OCI-M2 (cell line): ENCODE measurements at regions not wholly inside any gene's neighbourhood (a gene's known extent, or its start where the extent isn't known, plus 50 kb on each side); places are given as distances from the start of the nearest gene placed in this dataset.

ENCODE experiments used
- DNase-seq: peaks from one replicate; lab custom pipeline; 2025; ENCODE audit not compliant: unreplicated experiment; lab: John Stamatoyannopoulos, UW

- DNase-seq: no peak
These were observed 310.6 kb downstream of the PABPC4L start for GRCh38 chr4:133891011-133891410.

GRCh38 chr4:133887723-133888122 lies 313.9 kb downstream of the PABPC4L start:
- no peak for DNase-seq

- DNase-seq: no peak
These were observed 332.1 kb downstream of the PABPC4L start for GRCh38 chr4:133869486-133869885.

- no peak for DNase-seq
These were observed 332.7 kb downstream of the PABPC4L start for GRCh38 chr4:133868856-133869255.

GRCh38 chr4:133866328-133866699 lies 335.3 kb downstream of the PABPC4L start:
- no peak for DNase-seq

GRCh38 chr4:133865612-133866327 lies 335.8 kb downstream of the PABPC4L start:
- no peak for DNase-seq

GRCh38 chr4:133863153-133863552 lies 338.4 kb downstream of the PABPC4L start:
- no peak for DNase-seq

GRCh38 chr4:133856731-133857355 lies 344.7 kb downstream of the PABPC4L start:
- DNase-seq: no peak

- no peak for DNase-seq
These were observed 346.6 kb downstream of the PABPC4L start for GRCh38 chr4:133855001-133855400.

GRCh38 chr4:133839326-133839725 lies 362.3 kb downstream of the PABPC4L start:
- no peak for DNase-seq

GRCh38 chr4:133823177-133823576 lies 378.4 kb downstream of the PABPC4L start:
- DNase-seq: no peak

GRCh38 chr4:133812954-133813353 lies 388.6 kb downstream of the PABPC4L start:
- DNase-seq: no peak

- DNase-seq: no peak
These were observed 389.4 kb downstream of the PABPC4L start for GRCh38 chr4:133812236-133812635.

- DNase-seq: no peak
These were observed 393.4 kb downstream of the PABPC4L start for GRCh38 chr4:133808151-133808550.

- DNase-seq: no peak
These were observed 398.2 kb downstream of the PABPC4L start for GRCh38 chr4:133803341-133803740.

GRCh38 chr4:133802359-133803140 lies 399.0 kb downstream of the PABPC4L start:
- DNase-seq: no peak

- no peak for DNase-seq
These were observed 399.7 kb downstream of the PABPC4L start for GRCh38 chr4:133801883-133802282.

GRCh38 chr4:133800966-133801365 lies 400.6 kb downstream of the PABPC4L start:
- no peak for DNase-seq

- no peak for DNase-seq
These were observed 401.8 kb downstream of the PABPC4L start for GRCh38 chr4:133799717-133800315.

- no peak for DNase-seq
These were observed 423.9 kb downstream of the PABPC4L start for GRCh38 chr4:133777661-133778060.

- DNase-seq: no peak
These were observed 424.6 kb downstream of the PABPC4L start for GRCh38 chr4:133776961-133777360.

GRCh38 chr4:133776503-133776902 lies 425.1 kb downstream of the PABPC4L start:
- DNase-seq: no peak
